GM23338 (cell line): ENCODE measurements at regions not wholly inside any gene's neighbourhood (a gene's known extent, or its start where the extent isn't known, plus 50 kb on each side); places are given as distances from the start of the nearest gene placed in this dataset.

Experiments used
- ETS1 ChIP-seq: IDR thresholded peaks from 2 replicates; pipeline ENCODE4 v1.6.1; 2016; ENCODE audit warnings: antibody characterized with exemption
- JUNB ChIP-seq: IDR thresholded peaks from one replicate; pipeline ENCODE4 v1.6.1; 2016; ENCODE audit warnings: antibody characterized with exemption; ENCODE audit not compliant: unreplicated experiment
- REST ChIP-seq: IDR thresholded peaks from one replicate; pipeline ENCODE4 v1.6.1; 2018; ENCODE audit warnings: antibody characterized with exemption; ENCODE audit not compliant: unreplicated experiment
- ZNF114 ChIP-seq: fragments of 250-450 bp; sonication (Bioruptor Pico); IDR thresholded peaks from 2 replicates; pipeline ENCODE4 v1.5.0; 2020; ENCODE audit warnings: mild to moderate bottlenecking, moderate library complexity
- ZNF331 ChIP-seq: fragments of 250-450 bp; sonication (Bioruptor Pico); IDR thresholded peaks from 2 replicates; pipeline ENCODE4 v1.5.0; 2020; ENCODE audit warnings: low read depth, mild to moderate bottlenecking, moderate library complexity
- ZNF462 ChIP-seq: fragments of 250-450 bp; sonication (Bioruptor Pico); IDR thresholded peaks from 2 replicates; pipeline ENCODE4 v1.5.0; 2020; ENCODE audit warnings: mild to moderate bottlenecking, moderate library complexity

- TF ChIP-seq ZNF462 (CRISPR knock-in tag) (no peak), ETS1 (no peak), ZNF331 (CRISPR knock-in tag) (no peak), REST (no peak), JUNB (no peak), ZNF114 (no peak)
Measured at GRCh38 chr13:99071211-99071610, 93.3 kb upstream of the DOCK9 start (continued).
